Right ventricle myocardium inferior (tissue), 1 donor: ENCODE measurements at regions not wholly inside any gene's neighbourhood (a gene's known extent, or its start where the extent isn't known, plus 50 kb on each side); places are given as distances from the start of the nearest gene placed in this dataset.

Source experiments
- ATAC-seq: fragments of 200-7000 bp; cut with Tn5 transposase; one replicate; pipeline ENCODE4 v1.9.1; 2020; ENCODE audit warnings: mild to moderate bottlenecking, moderate library complexity
- DNase-seq: peaks from one replicate; pipeline ENCODE4 v3.0.0; 2021; ENCODE audit errors: missing footprints
- intact Hi-C: fragments of 100-400 bp; cut with DNase I; formaldehyde crosslinking; loops from one replicate; pipeline ENCODE4 v1.11.0; 2022
- donor health status: DM: no; HTN: yes; CAD: no; lungs with severe emphysema.

DNA sequence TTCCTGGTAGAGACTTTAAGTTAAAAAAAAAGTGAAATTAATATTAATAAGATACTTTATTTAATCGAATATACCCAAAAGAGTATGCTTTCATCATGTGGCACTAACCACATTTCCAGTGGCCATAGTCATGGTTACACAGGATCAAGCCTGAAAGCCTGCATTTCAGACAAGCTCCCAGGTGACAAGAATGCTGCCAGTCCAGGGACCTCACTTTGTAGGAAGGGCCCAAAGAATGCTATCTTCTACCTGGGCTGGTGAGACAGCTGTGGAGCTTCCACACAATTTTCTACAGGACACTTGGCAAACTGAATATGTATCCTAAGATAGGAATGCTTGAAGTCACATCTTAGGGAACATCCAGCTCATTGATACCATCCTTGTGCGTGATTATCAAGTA is 203.8 kb downstream of the AUH start:
- ATAC-seq, result no peak
- intact Hi-C loops, result no loop called here
- no peak for DNase-seq

DNA sequence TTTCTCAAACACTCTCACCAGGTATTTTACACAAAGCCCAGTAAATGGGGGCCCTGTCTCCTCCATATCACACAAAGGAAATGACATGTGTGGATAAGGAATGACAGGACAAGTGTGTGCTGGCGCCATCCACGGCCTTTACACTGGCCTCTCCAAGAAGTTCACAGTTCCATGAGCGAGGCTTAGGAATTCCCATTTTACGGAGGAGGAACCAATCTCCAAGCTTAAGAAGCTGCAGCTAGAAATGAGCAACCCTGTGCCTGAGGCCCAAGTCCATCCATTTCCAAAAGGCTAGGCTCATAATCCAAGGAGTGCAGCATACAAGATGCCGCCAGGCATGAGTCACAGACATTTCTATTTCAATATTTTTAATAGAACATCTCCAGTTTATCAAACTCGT is 203.4 kb downstream of the AUH start:
- intact Hi-C loops, result no loop called here
- no peak for ATAC-seq
- no peak for DNase-seq

DNA sequence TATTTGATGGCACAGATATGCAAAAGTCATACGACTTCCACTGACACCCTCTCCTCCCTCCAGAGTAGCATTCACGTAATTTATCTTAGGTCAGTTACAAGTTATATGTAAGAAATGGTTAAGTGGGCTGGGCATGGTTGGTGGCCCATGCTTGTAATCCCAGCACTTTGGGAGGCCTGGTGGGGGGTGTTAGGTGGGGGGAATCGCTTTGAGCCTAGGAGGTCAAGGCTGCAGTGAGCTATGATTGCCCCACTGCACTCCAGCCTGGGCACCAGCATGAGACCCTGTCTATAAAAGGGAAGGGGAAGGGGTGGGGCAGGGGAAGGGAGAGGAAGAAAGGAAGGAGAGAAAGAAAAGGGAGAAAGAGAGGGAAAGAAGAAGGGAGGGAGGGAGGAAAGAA is 202.8 kb downstream of the AUH start:
- ATAC-seq, result no peak
- intact Hi-C loops, result no loop called here

DNA sequence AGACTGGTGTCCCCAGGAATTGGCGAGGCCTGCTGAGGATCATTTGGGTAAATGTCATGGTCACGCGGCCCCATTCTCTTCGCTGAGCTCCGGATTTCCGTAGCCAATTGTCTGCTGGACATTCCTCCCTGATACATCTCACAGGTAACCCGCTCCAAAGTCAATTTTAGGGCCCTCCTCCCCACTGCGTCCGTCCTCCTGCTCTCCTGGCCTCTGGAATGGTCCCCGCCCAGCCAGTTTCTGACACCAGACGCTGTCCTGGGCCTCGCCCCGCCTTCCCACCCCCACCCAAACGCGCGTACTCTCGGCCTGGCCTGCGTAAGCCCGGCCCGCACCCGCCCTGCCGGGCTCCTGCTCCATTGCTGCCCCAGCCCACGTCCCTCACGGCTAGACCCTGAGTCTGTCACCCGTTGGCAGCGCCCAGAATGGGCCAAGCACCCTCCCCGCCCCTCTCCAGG is 202.0 kb downstream of the AUH start:
- intact Hi-C loops, result no loop called here
- peak; percentile 79 for DNase-seq
- ATAC-seq, result peak; percentile 82

More for the DNA sequence above, 202.8 kb downstream of the AUH start:
- DNase-seq, result no peak

DNA sequence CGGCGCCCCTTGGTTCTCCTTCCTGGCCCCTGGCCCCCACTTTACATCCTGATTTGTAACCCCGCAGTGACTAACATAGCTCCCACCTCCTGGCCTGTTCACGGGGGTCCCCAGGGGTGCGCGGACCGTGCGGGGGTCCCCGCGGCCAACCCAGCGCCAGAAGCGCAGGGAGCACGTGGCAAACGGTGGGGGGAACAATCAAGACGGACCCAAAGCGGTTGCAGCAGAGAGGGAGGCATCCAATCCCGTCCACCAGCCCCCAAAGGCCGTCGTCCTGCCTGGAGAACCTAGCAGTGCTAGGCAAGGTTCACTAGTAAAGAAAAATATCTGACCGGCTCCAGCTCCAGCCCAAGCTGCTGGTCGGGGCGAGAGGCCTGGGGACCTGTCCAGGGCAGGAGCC is 201.5 kb downstream of the AUH start:
- ATAC-seq (no peak), DNase-seq (no peak)
- intact Hi-C loops, result no loop called here

DNA sequence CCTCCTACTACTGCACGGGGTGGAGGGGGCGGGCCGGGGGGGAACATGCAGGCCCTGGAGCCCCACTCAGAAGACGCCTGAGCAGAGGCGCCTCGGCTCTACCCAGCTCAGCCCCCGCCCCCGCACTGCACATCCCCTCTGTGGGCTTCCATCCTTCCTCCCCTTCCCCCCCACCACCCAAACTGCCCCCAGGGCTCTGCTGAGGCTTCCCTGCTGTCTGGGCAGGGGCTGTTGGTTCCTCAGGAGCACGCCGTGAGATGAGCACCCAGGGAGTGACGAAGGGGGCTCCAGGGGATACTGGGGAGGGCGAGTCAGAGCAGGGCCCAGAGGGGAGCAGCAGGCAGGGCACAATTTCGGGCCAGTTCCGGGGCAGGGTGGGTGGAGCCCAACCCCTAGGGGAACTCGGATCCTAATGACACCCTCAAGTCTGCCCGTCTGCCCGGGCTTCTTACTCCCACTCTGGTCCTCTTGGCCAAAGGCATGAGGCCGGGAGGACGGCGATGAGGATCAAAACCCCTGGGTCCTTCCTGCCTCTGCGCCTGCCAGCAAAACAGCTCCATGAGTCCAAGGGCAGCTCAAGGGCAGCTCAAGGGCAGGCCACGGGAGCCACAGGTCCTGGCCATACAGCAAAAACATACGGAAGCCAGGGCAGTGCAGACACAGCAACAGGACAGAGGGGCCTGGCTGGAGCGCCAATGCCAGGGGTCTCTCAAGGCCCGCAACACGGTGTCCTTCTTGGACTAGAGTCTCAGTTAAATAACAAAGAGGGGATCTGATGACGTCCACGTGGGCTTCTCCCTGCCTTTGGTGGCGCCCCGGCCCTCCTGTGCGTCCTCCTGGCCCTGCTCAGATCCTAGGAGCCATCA is 200.9 kb downstream of the AUH start:
- no peak for DNase-seq
- no peak for ATAC-seq
- intact Hi-C loops, result no loop called here

DNA sequence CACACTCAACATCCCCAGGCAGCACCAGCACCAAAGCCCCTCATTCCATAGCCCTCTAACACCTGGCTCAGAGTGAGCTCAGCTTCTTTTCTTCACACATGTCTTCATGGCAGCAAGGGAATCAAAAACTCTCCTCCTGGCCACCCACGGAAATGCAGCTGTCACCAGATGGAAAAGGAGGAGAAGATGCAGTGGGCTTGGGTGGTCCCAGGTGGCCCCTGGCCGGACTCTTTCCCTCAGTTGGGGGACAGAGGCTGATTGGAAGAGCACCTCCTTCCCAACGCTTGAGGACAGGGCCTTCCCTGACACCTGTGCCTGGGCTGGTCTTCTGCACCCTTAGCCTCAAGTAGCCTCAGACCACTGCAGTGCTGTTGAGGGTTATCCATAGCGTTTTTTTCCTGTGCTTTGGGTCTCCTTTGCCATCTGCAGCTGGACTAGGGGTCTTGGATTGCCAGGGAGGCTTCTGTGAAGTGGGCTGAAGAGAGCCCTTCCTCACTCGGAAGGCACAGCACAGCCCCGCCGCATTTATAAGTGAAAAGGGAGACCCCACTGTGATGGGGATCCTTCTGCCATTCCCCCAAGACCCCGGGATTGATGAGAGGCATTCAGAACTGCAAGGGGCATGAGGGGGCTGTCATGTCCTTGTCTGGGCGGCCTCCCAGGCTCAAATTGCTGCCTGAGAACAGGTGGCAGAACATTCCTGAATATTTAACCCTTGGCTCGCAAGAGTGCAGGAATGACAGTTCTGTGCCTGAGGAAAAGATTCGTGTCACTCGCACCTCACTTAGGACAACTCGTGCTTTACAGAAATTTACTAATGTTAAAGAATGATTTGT is 200.0 kb downstream of the AUH start:
- ATAC-seq (no peak), DNase-seq (no peak)
- intact Hi-C loops, result no loop called here

DNA sequence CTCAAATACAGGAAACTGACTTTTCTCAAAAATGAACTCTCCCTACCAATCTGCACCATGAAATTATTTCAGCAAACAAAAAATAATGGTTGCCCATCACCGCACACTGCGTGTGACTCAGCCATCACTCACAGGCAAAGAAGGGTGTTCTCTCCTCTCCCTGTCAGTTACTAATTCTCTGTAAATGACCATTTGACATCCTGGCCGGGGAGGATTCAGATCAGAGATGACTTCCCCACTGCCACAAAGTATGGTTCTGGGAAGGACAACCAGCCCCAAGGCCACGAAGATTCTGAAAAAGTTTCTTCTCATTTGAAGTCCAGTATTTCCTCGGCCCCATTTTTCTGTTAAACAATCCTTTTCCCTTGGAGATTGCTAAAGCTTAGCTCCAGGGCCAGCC is 199.4 kb downstream of the AUH start:
- no peak for DNase-seq
- intact Hi-C loops, result no loop called here
- no peak for ATAC-seq

DNA sequence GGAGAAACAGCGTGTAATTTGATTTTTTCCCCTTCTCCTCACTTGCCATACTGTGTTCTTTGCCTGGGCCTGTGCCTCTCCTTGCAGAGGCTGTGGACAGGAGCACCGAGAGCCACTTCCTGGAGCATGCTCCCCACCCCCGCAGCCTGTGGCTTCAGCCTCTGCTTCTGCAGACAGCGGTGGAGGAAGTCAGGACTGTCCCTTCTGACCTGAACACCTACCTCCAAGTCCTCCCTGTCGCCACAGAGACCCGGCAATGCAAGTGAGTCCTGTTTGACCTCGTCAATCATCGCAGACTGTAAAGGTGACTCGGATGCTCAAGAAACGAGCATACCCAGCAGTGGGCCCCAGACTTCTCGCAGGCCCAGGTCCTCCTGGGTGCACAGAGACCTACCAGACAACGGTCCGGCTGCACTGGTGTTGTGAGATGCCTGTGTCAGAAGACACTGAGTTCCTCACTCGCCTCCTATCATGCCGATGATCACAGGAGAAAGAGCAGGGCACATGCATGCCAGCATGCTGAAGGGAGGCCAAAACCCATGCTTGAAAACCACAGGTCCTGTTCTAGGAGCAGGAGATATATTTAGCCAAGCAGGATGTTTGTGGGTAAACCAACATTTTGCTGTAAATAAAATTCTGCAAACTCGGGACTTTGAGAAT is 198.8 kb downstream of the AUH start:
- intact Hi-C loops, result no loop called here
- ATAC-seq (peak; percentile 32), DNase-seq (no peak)

DNA sequence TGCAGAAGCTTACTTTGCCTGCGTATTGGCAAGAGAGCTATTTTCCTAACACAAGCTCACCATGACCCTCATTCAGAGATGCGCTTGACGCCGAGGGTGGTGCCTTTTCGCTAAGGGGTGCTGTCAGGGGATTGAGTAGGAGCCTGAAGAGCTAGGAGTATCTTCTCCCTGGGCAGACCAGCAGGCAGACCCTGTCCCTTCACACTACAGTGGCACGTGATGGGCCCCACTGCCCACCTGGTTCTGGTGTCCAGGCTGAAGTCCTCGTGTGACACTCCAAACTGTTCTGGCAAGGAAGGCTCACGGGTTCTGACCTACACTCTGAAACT is 198.3 kb downstream of the AUH start:
- no peak for ATAC-seq
- DNase-seq, result no peak
- intact Hi-C loops, result no loop called here

DNA sequence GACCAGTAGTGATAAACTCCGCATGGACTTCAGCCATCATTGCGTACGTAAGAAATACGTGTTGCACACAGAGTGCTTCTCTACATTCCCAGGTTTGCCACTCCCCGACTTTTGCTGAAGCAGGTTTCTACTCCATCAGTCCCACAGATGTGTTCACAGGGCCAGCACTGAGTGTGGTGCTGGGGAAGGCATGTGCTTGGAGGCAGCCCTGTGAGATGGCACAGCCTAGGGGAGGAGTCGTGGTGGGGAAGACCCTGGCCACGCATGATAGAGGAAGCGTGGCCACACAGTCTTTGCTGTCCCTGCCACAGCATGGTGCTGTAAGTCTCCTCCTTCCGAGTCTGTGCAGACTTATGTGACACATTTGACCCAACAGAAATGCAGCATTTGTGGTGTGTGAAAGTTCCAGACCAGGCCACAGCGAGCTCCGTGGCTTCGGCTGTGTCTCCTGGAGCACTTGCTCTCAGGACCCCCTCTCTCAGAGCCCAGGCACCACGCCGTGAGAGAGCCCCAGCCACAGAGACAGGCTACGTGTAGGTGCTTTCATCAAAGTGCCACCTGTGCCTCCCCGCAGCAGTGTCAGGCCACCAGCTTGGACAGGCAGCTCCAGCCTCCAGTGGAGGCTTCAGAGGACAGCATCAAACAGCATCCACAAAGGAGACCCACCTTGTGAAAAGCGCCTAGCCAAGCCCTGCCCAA is 197.8 kb downstream of the AUH start:
- intact Hi-C loops, result no loop called here
- no peak for DNase-seq
- ATAC-seq, result no peak
